HepG2 (cell line): ENCODE measurements at regions not wholly inside any gene's neighbourhood (a gene's known extent, or its start where the extent isn't known, plus 50 kb on each side); places are given as distances from the start of the nearest gene placed in this dataset.

Experiments
- KLF9 ChIP-seq: IDR thresholded peaks from 2 replicates; pipeline ENCODE4 v1.6.1; 2016; ENCODE audit warnings: low read depth
- POLR2AphosphoS5 ChIP-seq: IDR thresholded peaks from 2 replicates; pipeline ENCODE4 v1.6.1; 2012; ENCODE audit warnings: low read depth, low read length
- TEF ChIP-seq: sonication (generic); formaldehyde crosslinking; IDR thresholded peaks from 2 replicates; pipeline ENCODE4 v1.5.0; 2020; ENCODE audit warnings: missing genetic modification reagents
- ZBTB26 ChIP-seq: IDR thresholded peaks from 2 replicates; pipeline ENCODE4 v1.6.1; 2016; ENCODE audit warnings: missing compliant biosample characterization, missing genetic modification reagents, borderline replicate concordance
- ZNF30 ChIP-seq: sonication (generic); formaldehyde crosslinking; IDR thresholded peaks from 2 replicates; pipeline ENCODE4 v1.5.0; 2020; ENCODE audit warnings: mild to moderate bottlenecking, missing genetic modification reagents

GRCh38 chr3:150030841-150031240 lies 60.1 kb upstream of the PFN2 start:
- TF ChIP-seq POLR2AphosphoS5 (no peak), KLF9 (CRISPR knock-in tag) (no peak), TEF (CRISPR knock-in tag) (no peak), ZBTB26 (no peak), ZNF30 (no peak)
